ENCODE measurements at regions not wholly inside any gene's neighbourhood (a gene's known extent, or its start where the extent isn't known, plus 50 kb on each side); places are given as distances from the start of the nearest gene placed in this dataset.

GRCh38 chr3:178056868-178057267, 479.4 kb upstream of the KCNMB2 start (continued):
- TF ChIP-seq CHD7 (IDR thresholded peaks at IDR 0.05; ENCODE audit: insufficient replicate concordance, low read length) (no peak), NRF1 (IDR thresholded peaks at IDR 0.05; ENCODE audit: low read depth, low read length) (no peak), EP300 (IDR thresholded peaks at IDR 0.05; ENCODE audit: borderline replicate concordance in 1 of 2, low read depth in 2 of 2, low read length in 2 of 2) (no peak), CHD1 (IDR thresholded peaks at IDR 0.05; ENCODE audit: low read depth, low read length) (no peak), CEBPB (IDR thresholded peaks at IDR 0.05; ENCODE audit: low read depth, low read length) (no peak)
